ENCODE measurements at regions not wholly inside any gene's neighbourhood (a gene's known extent, or its start where the extent isn't known, plus 50 kb on each side); places are given as distances from the start of the nearest gene placed in this dataset.

DNA sequence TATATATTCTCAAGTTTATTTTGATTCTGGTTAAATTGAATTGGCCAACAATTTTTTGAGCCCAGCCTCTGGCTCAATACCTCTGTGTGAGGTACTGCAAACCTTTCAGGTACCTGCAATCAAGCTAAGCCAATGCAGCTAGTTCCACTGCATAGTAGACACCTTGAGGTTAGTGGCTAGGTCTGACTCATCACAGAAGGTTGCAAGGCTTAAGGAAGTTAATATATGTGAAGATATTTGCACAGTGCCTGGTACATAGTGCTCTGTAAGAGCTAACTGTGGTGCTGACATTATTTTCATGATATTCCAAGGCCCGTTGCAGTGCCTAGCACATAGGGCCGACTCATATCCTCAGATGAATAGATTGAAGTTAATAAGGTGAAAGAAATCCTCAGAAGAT is 330.5 kb upstream of the KAZN start:
- no peak overlapping the region for H3K27ac Mint-ChIP-seq
- no peaks in the 10 kb centered on the region for H3K9me3 Mint-ChIP-seq (ENCODE audit: insufficient read depth)
- no peaks in the 10 kb centered on the region for H3K9me3 ChIP-seq (ENCODE audit: control extremely low read depth in 1 of 3, control insufficient read depth in 2 of 3, insufficient read depth in 1 of 3, low read length in 2 of 3)

DNA sequence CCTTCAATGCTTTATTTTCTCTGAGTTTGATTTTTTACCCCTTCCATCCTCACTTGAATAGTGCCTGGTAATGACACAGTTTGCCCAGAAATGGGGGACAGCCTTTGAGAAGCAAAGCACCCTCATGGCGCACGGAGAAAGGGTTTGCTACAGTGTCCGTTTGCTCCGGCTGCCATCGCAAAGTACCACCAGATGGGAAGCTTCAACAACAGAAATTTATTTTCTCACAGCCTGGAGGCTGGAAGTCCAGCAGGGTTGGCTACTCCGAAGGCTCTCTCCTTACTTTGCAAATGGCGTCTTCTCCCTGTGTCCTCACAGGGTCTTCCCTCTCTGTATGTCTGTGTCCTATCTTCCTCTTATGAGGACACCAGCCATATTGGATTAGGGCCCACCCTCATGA is 327.7 kb upstream of the KAZN start:
- Histone ChIP-seq H3K4me1 (ENCODE audit: control insufficient read depth in 2 of 2, insufficient read depth in 2 of 2, low read length in 2 of 2) (no peaks in the 10 kb centered on the region), H3K4me2 (replicated peaks; ENCODE audit: low read depth, low read length, poor library complexity, severe bottlenecking) (no peak overlapping the region), H3K9ac (ENCODE audit: low read length) (no peak overlapping the region), H3K27ac (ENCODE audit: low read length in 2 of 2) (no peak overlapping the region), H3K79me2 (ENCODE audit: control insufficient read depth, insufficient read depth, low read length) (no peaks in the 10 kb centered on the region), H3K9me3 (ENCODE audit: control extremely low read depth in 1 of 3, control insufficient read depth in 2 of 3, insufficient read depth in 1 of 3, low read length in 2 of 3) (peaks cover 0 to 1% (median 0%) of the 10 kb centered on the region in 3 donors), H3K27me3 (replicated peaks in 1 of 4; ENCODE audit: control extremely low read depth in 1 of 4, control insufficient read depth in 3 of 4, insufficient read depth in 4 of 4, low read length in 3 of 4) (no peaks in the 10 kb centered on the region), H2AFZ (ENCODE audit: insufficient read depth, low read depth, low read length, poor library complexity, severe bottlenecking) (no peak overlapping the region), H4K20me1 (ENCODE audit: control insufficient read depth, insufficient read depth, low read length, poor library complexity, severe bottlenecking) (no peaks in the 10 kb centered on the region), H3K36me3 (replicated peaks in 1 of 2; ENCODE audit: control extremely low read depth in 1 of 2, control insufficient read depth in 1 of 2, extremely low read depth in 1 of 2, insufficient read depth in 2 of 2, low read length in 1 of 2) (no peaks in the 10 kb centered on the region), H3K4me3 (ENCODE audit: control extremely low read depth in 1 of 5, extremely low read depth in 1 of 5, insufficient read depth in 1 of 5, low read depth in 2 of 5, low read length in 4 of 5) (no peak overlapping the region)
- no peak for TF ChIP-seq EZH2 (IDR thresholded peaks at IDR 0.05; ENCODE audit: borderline replicate concordance, insufficient read depth, low read depth, low read length, poor library complexity, severe bottlenecking)
- intact Hi-C loops (cut with micrococcal nuclease) = no loop called here
- ChIA-PET POLR2A (no interaction called here), CTCF (no interaction called here)
- no peaks in the 10 kb centered on the region for H3K9me3 Mint-ChIP-seq (ENCODE audit: insufficient read depth)
- DNase-seq = no peak
- no peak overlapping the region for H3K27ac Mint-ChIP-seq
- WGBS (ENCODE audit: insufficient coverage) = 97% methylated on average over 7 of the region's 7 CpGs
- no peaks in the 10 kb centered on the region for H3K4me1 Mint-ChIP-seq
- no peak for ATAC-seq (ENCODE audit: low read depth)
- no peak overlapping the region for H3K4me3 Mint-ChIP-seq
- peaks cover 17% of the 10 kb centered on the region for H3K27me3 Mint-ChIP-seq

More for the DNA sequence above, 330.5 kb upstream of the KAZN start:
- no peaks in the 10 kb centered on the region for H3K4me1 Mint-ChIP-seq
- Histone ChIP-seq H4K20me1 (ENCODE audit: control insufficient read depth, insufficient read depth, low read length, poor library complexity, severe bottlenecking) (no peaks in the 10 kb centered on the region), H3K27me3 (replicated peaks in 1 of 4; ENCODE audit: control extremely low read depth in 1 of 4, control insufficient read depth in 3 of 4, insufficient read depth in 4 of 4, low read length in 3 of 4) (no peaks in the 10 kb centered on the region), H2AFZ (ENCODE audit: insufficient read depth, low read depth, low read length, poor library complexity, severe bottlenecking) (no peak overlapping the region), H3K79me2 (ENCODE audit: control insufficient read depth, insufficient read depth, low read length) (no peaks in the 10 kb centered on the region), H3K9ac (ENCODE audit: low read length) (no peak overlapping the region), H3K36me3 (replicated peaks in 1 of 2; ENCODE audit: control extremely low read depth in 1 of 2, control insufficient read depth in 1 of 2, extremely low read depth in 1 of 2, insufficient read depth in 2 of 2, low read length in 1 of 2) (no peaks in the 10 kb centered on the region), H3K4me3 (ENCODE audit: control extremely low read depth in 1 of 5, extremely low read depth in 1 of 5, insufficient read depth in 1 of 5, low read depth in 2 of 5, low read length in 4 of 5) (no peak overlapping the region), H3K27ac (ENCODE audit: low read length in 2 of 2) (no peak overlapping the region), H3K4me1 (ENCODE audit: control insufficient read depth in 2 of 2, insufficient read depth in 2 of 2, low read length in 2 of 2) (no peaks in the 10 kb centered on the region), H3K4me2 (replicated peaks; ENCODE audit: low read depth, low read length, poor library complexity, severe bottlenecking) (no peak overlapping the region)
- WGBS (ENCODE audit: insufficient coverage) = 100% methylated on average over 1 of the region's 2 CpGs
- no peak for TF ChIP-seq EZH2 (IDR thresholded peaks at IDR 0.05; ENCODE audit: borderline replicate concordance, insufficient read depth, low read depth, low read length, poor library complexity, severe bottlenecking)
- no peak for TF ChIP-seq CTCF (IDR thresholded peaks at IDR 0.05)
- peaks cover 25% of the 10 kb centered on the region for H3K27me3 Mint-ChIP-seq
- no peak overlapping the region for H3K4me3 Mint-ChIP-seq
- DNase-seq = no peak
- intact Hi-C loops (cut with micrococcal nuclease) = no loop called here
- ChIA-PET CTCF (no interaction called here), POLR2A (no interaction called here)
- no peak for ATAC-seq (ENCODE audit: low read depth)

Measured in B cell (primary cell).